SK-N-MC (cell line): ENCODE measurements at regions not wholly inside any gene's neighbourhood (a gene's known extent, or its start where the extent isn't known, plus 50 kb on each side); places are given as distances from the start of the nearest gene placed in this dataset.
A peak's percentile ranks its signal among the peaks of the same experiment; 100 is the strongest.

Source experiments
- EZH2 ChIP-seq: fragments of 200-600 bp; sonication (generic); IDR thresholded peaks from one replicate; pipeline ENCODE4 v1.6.1; 2017; ENCODE audit warnings: antibody characterized with exemption
- POLR2AphosphoS5 ChIP-seq: IDR thresholded peaks from 2 replicates; pipeline ENCODE4 v1.6.1; 2012; ENCODE audit warnings: mild to moderate bottlenecking, low read depth, low read length, borderline replicate concordance

DNA sequence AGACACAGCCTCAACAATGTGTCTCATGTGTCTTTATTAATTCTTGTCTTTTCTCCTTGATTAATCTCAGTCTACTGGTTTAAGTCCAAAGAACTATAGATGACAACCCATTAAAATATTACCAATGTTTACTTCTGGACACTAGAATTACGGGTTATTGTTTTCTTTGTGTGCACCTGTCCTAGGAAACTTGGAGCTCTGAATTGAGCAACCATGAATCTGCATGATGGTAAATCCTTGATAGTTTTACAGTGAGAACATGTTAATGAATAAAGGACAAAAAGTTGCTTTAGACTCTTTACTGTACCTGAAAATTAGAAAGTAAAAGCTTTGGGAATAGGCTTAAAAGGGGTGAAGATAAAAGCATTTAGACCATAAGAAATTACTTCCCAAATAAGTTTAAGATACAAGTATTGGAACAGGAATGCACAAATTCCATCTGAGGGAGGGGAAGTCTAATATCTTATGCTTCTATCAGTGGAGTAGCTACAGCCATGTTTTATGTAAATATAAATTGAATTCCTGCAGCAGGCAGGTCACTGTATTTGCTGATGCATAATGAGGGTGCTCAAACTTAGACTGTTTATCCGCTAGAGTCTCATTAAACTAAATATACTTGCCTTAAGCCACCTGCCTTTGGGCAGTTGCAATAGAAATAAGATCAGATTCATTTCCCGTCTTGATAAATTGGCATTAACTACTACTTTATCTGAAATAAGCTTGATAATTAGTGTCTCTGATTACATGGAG lies 603.7 kb upstream of the GCFC2 start:
- TF ChIP-seq EZH2 (no peak), POLR2AphosphoS5 (peak; percentile 25; the same call in 1 of the 2 replicates)
